ENCODE measurements at regions not wholly inside any gene's neighbourhood (a gene's known extent, or its start where the extent isn't known, plus 50 kb on each side); places are given as distances from the start of the nearest gene placed in this dataset.
A peak's percentile ranks its signal among the peaks of the same experiment; 100 is the strongest.
"Not testable (repeated sequence)": the region's sequence is repeated elsewhere in the genome, so short reads cannot be mapped to it uniquely, and the experiment has no call there.

GRCh38 chr2:89537862-89538261 is 846.4 kb downstream of the RPIA start:
- H3K4me3 Mint-ChIP-seq, POLR2A ChIA-PET: not testable (repeated sequence)

GRCh38 chr2:89544110-89544509 is 852.6 kb downstream of the RPIA start:
- H3K9me3 ChIP-seq (ENCODE audit: low read length); H3K27me3 ChIP-seq (ENCODE audit: insufficient read depth, low read length, poor library complexity, severe bottlenecking); H3K27me3 Mint-ChIP-seq; H3K27ac Mint-ChIP-seq; H3K9me3 Mint-ChIP-seq; H3K4me1 Mint-ChIP-seq; H3K4me3 Mint-ChIP-seq; DNase-seq; H3K36me3 Mint-ChIP-seq; CTCF ChIA-PET; H3K36me3 ChIP-seq (ENCODE audit: insufficient read depth, low read length); H3K4me1 ChIP-seq (ENCODE audit: insufficient read depth, low read length); H3K4me3 ChIP-seq (ENCODE audit: low read length); POLR2A ChIA-PET; H3K27ac ChIP-seq (ENCODE audit: low read depth, low read length): not testable (repeated sequence)

More at GRCh38 chr2:89537862-89538261, 846.4 kb downstream of the RPIA start:
- H3K27me3 ChIP-seq (ENCODE audit: insufficient read depth, low read length, poor library complexity, severe bottlenecking); H3K36me3 ChIP-seq (ENCODE audit: insufficient read depth, low read length); H3K4me1 ChIP-seq (ENCODE audit: insufficient read depth, low read length); H3K9me3 ChIP-seq (ENCODE audit: low read length); H3K27me3 Mint-ChIP-seq; H3K36me3 Mint-ChIP-seq; CTCF ChIA-PET; H3K27ac ChIP-seq (ENCODE audit: low read depth, low read length); H3K9me3 Mint-ChIP-seq; H3K27ac Mint-ChIP-seq; H3K4me1 Mint-ChIP-seq; DNase-seq; H3K4me3 ChIP-seq (ENCODE audit: low read length): not testable (repeated sequence)

GRCh38 chr2:89579154-89579553 is 887.7 kb downstream of the RPIA start:
- H3K36me3 Mint-ChIP-seq; H3K27me3 ChIP-seq (ENCODE audit: insufficient read depth, low read length, poor library complexity, severe bottlenecking); CTCF ChIA-PET; H3K9me3 ChIP-seq (ENCODE audit: low read length); H3K4me3 ChIP-seq (ENCODE audit: low read length); H3K4me3 Mint-ChIP-seq; H3K36me3 ChIP-seq (ENCODE audit: insufficient read depth, low read length); H3K27ac Mint-ChIP-seq; H3K4me1 ChIP-seq (ENCODE audit: insufficient read depth, low read length); POLR2A ChIA-PET; DNase-seq; H3K4me1 Mint-ChIP-seq; H3K9me3 Mint-ChIP-seq; H3K27me3 Mint-ChIP-seq; H3K27ac ChIP-seq (ENCODE audit: low read depth, low read length): not testable (repeated sequence)

GRCh38 chr2:89582816-89583215 is 891.3 kb downstream of the RPIA start:
- H3K36me3 Mint-ChIP-seq; H3K9me3 Mint-ChIP-seq; H3K27me3 Mint-ChIP-seq; CTCF ChIA-PET; DNase-seq; H3K4me1 ChIP-seq (ENCODE audit: insufficient read depth, low read length); H3K36me3 ChIP-seq (ENCODE audit: insufficient read depth, low read length); H3K4me3 Mint-ChIP-seq; H3K4me1 Mint-ChIP-seq; H3K27me3 ChIP-seq (ENCODE audit: insufficient read depth, low read length, poor library complexity, severe bottlenecking); POLR2A ChIA-PET; H3K27ac Mint-ChIP-seq; H3K9me3 ChIP-seq (ENCODE audit: low read length); H3K27ac ChIP-seq (ENCODE audit: low read depth, low read length); H3K4me3 ChIP-seq (ENCODE audit: low read length): not testable (repeated sequence)

GRCh38 chr2:89584046-89584445 is 892.6 kb downstream of the RPIA start:
- H3K4me1 ChIP-seq (ENCODE audit: insufficient read depth, low read length); H3K9me3 Mint-ChIP-seq; H3K36me3 Mint-ChIP-seq; H3K4me3 ChIP-seq (ENCODE audit: low read length); H3K4me1 Mint-ChIP-seq; POLR2A ChIA-PET; H3K27ac Mint-ChIP-seq; H3K4me3 Mint-ChIP-seq; H3K27me3 ChIP-seq (ENCODE audit: insufficient read depth, low read length, poor library complexity, severe bottlenecking); H3K9me3 ChIP-seq (ENCODE audit: low read length); H3K27me3 Mint-ChIP-seq; H3K27ac ChIP-seq (ENCODE audit: low read depth, low read length); H3K36me3 ChIP-seq (ENCODE audit: insufficient read depth, low read length); CTCF ChIA-PET; DNase-seq: not testable (repeated sequence)

GRCh38 chr2:89584868-89585557 is 893.5 kb downstream of the RPIA start:
- H3K27me3 Mint-ChIP-seq; CTCF ChIA-PET; H3K4me1 Mint-ChIP-seq; H3K4me3 ChIP-seq (ENCODE audit: low read length); H3K9me3 Mint-ChIP-seq; H3K27ac ChIP-seq (ENCODE audit: low read depth, low read length); H3K36me3 Mint-ChIP-seq; H3K9me3 ChIP-seq (ENCODE audit: low read length); H3K4me3 Mint-ChIP-seq; POLR2A ChIA-PET; H3K4me1 ChIP-seq (ENCODE audit: insufficient read depth, low read length); H3K36me3 ChIP-seq (ENCODE audit: insufficient read depth, low read length); H3K27ac Mint-ChIP-seq; H3K27me3 ChIP-seq (ENCODE audit: insufficient read depth, low read length, poor library complexity, severe bottlenecking): not testable (repeated sequence)
- peak in 1 of 5 donors; percentile 38 for DNase-seq

- H3K36me3 Mint-ChIP-seq; H3K4me1 ChIP-seq (ENCODE audit: insufficient read depth, low read length); H3K9me3 ChIP-seq (ENCODE audit: low read length); POLR2A ChIA-PET; H3K4me3 ChIP-seq (ENCODE audit: low read length); H3K27me3 ChIP-seq (ENCODE audit: insufficient read depth, low read length, poor library complexity, severe bottlenecking); H3K9me3 Mint-ChIP-seq; H3K4me1 Mint-ChIP-seq; H3K36me3 ChIP-seq (ENCODE audit: insufficient read depth, low read length); H3K27me3 Mint-ChIP-seq; H3K27ac Mint-ChIP-seq; H3K27ac ChIP-seq (ENCODE audit: low read depth, low read length); CTCF ChIA-PET: not testable (repeated sequence)
- peak in 1 of 5 donors; percentile 42 for DNase-seq
- H3K4me3 Mint-ChIP-seq: peak overlapping the region in 6 of 7 donors; percentile 35 to 71 (median 58)
Measured at GRCh38 chr2:89585558-89585920, 894.1 kb downstream of the RPIA start.

GRCh38 chr2:89599843-89600242 is 908.4 kb downstream of the RPIA start:
- POLR2A ChIA-PET; H3K4me3 Mint-ChIP-seq; DNase-seq; H3K9me3 Mint-ChIP-seq; H3K9me3 ChIP-seq (ENCODE audit: low read length); CTCF ChIA-PET; H3K36me3 ChIP-seq (ENCODE audit: insufficient read depth, low read length); H3K27ac Mint-ChIP-seq; H3K4me1 Mint-ChIP-seq; H3K36me3 Mint-ChIP-seq; H3K4me1 ChIP-seq (ENCODE audit: insufficient read depth, low read length); H3K27me3 Mint-ChIP-seq; H3K27me3 ChIP-seq (ENCODE audit: insufficient read depth, low read length, poor library complexity, severe bottlenecking); H3K4me3 ChIP-seq (ENCODE audit: low read length); H3K27ac ChIP-seq (ENCODE audit: low read depth, low read length): not testable (repeated sequence)

- H3K4me1 ChIP-seq (ENCODE audit: insufficient read depth, low read length); H3K36me3 Mint-ChIP-seq; CTCF ChIA-PET; H3K27ac ChIP-seq (ENCODE audit: low read depth, low read length); H3K4me3 Mint-ChIP-seq; POLR2A ChIA-PET; H3K27ac Mint-ChIP-seq; H3K27me3 Mint-ChIP-seq; H3K9me3 ChIP-seq (ENCODE audit: low read length); DNase-seq; H3K36me3 ChIP-seq (ENCODE audit: insufficient read depth, low read length); H3K4me1 Mint-ChIP-seq; H3K4me3 ChIP-seq (ENCODE audit: low read length); H3K27me3 ChIP-seq (ENCODE audit: insufficient read depth, low read length, poor library complexity, severe bottlenecking): not testable (repeated sequence)
- peaks cover 0 to 12% (median 5%) of the 10 kb centered on the region in 5 donors for H3K9me3 Mint-ChIP-seq
Measured at GRCh38 chr2:89606514-89606913, 915.0 kb downstream of the RPIA start.

All from CD8-positive, alpha-beta memory T cell (primary cell).